ENCODE measurements at regions not wholly inside any gene's neighbourhood (a gene's known extent, or its start where the extent isn't known, plus 50 kb on each side); places are given as distances from the start of the nearest gene placed in this dataset.

DNA sequence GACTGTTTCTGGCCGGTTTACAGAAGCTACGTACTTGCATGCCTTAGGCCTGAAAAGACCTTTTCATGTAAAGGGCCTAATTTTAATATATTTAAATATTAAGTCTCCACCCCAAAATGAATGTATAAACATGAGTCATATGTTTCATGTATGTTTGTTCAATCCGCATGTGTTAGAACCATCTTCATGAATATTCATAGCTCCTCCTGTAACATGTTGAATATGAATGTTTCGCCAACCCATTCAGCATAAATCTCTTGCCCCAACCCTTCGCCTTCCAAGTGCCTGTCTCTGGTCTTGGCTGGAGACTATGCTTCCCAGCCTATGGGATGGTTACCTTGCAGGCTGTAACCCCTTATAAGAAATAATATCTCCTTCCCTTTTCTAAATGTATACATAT, 212.5 kb downstream of the SCG2 start:
- TF ChIP-seq, protein P1, sequence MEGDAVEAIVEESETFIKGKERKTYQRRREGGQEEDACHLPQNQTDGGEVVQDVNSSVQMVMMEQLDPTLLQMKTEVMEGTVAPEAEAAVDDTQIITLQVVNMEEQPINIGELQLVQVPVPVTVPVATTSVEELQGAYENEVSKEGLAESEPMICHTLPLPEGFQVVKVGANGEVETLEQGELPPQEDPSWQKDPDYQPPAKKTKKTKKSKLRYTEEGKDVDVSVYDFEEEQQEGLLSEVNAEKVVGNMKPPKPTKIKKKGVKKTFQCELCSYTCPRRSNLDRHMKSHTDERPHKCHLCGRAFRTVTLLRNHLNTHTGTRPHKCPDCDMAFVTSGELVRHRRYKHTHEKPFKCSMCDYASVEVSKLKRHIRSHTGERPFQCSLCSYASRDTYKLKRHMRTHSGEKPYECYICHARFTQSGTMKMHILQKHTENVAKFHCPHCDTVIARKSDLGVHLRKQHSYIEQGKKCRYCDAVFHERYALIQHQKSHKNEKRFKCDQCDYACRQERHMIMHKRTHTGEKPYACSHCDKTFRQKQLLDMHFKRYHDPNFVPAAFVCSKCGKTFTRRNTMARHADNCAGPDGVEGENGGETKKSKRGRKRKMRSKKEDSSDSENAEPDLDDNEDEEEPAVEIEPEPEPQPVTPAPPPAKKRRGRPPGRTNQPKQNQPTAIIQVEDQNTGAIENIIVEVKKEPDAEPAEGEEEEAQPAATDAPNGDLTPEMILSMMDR (conservative IDR thresholded peaks at IDR 0.05; ENCODE audit: low read depth, low read length) = no peak
- H3K4me3 ChIP-seq (ENCODE audit: low read depth, low read length) = no peak overlapping the region

DNA sequence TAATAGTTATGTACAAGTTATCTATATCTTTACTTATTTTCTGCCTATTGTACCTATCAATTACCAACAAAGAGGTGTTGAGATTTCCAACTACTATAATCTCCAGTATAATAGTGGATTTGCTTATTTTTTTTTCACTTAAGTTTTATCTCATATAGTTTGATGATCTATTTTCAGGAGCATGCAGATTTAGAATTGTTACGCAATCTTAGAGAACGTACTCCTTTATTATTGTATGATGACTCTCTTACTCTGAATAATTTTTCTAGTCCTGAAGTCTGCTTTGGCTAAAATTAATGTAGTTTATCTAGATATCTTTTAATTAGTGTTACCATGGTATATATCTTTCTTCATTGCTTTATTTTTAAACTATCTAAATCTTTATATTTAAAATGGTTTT, 205.2 kb downstream of the SCG2 start:
- TF ChIP-seq, protein P1 (conservative IDR thresholded peaks at IDR 0.05; ENCODE audit: low read depth, low read length) = no peak

More for the DNA sequence above, 212.5 kb downstream of the SCG2 start:
- no peak for DNase-seq (ENCODE audit: low read depth)

DNA sequence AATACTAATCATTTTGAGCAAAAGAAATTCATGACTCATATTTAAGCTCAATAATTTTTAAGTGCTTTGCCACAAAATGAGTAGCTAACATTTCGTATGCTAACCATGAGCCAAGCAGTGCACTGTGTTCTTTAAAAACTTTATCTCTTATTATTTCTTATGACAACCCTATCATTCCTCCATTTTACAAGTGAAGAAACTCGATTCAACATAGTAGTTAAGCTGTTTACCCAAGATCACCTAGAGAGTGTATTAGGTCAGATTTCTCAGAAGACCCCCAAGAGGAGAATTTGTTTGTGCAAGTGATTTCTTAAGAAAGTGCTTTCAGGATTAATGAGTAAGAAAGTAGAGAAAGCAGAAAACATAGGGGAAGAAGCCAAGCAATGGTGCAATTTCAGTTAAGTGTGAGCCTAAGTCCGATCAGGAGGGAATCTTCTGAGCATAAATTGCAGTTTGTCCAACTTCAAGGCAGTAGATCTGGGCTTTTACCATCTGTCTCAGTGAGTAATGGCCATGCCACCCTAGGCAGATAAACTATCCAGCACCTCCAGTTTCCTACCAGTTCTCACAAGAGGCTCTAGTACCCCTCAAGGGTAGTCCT, 202.7 kb downstream of the SCG2 start:
- no peak overlapping the region for H3K4me3 ChIP-seq (ENCODE audit: low read depth, low read length)
- TF ChIP-seq, protein P1 (conservative IDR thresholded peaks at IDR 0.05; ENCODE audit: low read depth, low read length) = no peak
- DNase-seq (ENCODE audit: low read depth) = no peak

More for the DNA sequence above, 205.2 kb downstream of the SCG2 start:
- DNase-seq (ENCODE audit: low read depth) = no peak
- no peak overlapping the region for H3K4me3 ChIP-seq (ENCODE audit: low read depth, low read length)

DNA sequence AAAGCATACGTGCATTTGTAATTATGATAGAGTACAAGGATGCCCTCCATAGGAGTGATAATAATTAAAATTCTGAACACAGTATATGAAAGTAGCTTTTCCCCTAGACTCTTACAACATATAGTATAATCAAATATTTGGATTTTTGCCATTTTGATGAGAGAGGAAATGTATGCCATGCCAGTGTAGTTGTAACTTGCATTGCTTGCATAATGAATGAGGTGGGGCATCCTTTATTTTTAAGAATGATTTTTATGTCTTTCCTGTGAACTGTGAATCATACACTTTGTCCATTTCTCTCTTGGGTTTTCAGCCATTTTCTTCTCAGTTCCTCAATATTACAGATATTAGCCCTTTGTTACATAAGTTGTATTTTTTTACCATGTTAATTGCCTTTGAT, 197.5 kb downstream of the SCG2 start:
- no peak for DNase-seq (ENCODE audit: low read depth)
- TF ChIP-seq, protein P1 (conservative IDR thresholded peaks at IDR 0.05; ENCODE audit: low read depth, low read length) = no peak
- no peak overlapping the region for H3K4me3 ChIP-seq (ENCODE audit: low read depth, low read length)

DNA sequence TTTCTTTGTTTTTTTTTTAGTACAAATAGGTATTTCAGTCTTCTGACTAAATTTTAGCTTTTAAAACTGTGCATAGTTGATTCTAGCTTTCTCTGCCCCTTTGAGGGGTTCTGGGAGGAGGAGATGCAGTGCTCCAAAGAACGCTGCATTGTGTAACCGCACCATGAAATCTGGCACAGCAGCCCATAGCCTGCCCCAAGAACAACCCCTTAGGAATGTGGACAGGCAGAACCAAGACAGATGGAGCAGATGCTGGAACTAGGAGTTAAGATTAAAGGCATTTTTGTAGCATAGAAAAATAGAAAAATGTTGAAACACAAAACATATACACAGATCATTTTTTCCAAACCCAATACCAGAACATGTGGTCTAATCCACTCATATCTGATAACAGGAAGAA, 187.5 kb downstream of the SCG2 start:
- TF ChIP-seq, protein P1 (conservative IDR thresholded peaks at IDR 0.05; ENCODE audit: low read depth, low read length) = no peak
- H3K4me3 ChIP-seq (ENCODE audit: low read depth, low read length) = no peak overlapping the region
- no peak for DNase-seq (ENCODE audit: low read depth)

DNA sequence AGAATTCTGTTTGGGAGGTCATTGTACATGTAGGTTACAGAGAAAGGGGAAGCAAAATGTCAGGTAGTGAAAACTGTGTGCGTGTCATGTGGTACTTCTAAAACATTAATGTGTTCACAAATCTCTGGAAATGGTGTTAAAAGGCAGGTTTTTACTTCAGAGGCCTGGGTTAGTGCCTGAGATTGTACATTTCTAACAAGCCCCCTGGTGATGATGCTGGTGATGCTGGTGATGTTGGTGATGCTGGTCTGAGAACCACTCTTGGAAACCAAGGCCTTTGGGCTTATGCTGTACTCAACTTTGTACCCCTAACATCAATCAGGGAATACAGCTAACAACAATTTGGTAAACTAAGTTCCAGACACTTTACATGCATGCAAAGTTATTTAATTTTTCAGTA, 187.1 kb downstream of the SCG2 start:
- DNase-seq (ENCODE audit: low read depth) = no peak
- TF ChIP-seq, protein P1 (conservative IDR thresholded peaks at IDR 0.05; ENCODE audit: low read depth, low read length) = no peak

More for the DNA sequence above, 187.1 kb downstream of the SCG2 start:
- H3K4me3 ChIP-seq (ENCODE audit: low read depth, low read length) = no peak overlapping the region
